ENCODE measurements at regions not wholly inside any gene's neighbourhood (a gene's known extent, or its start where the extent isn't known, plus 50 kb on each side); places are given as distances from the start of the nearest gene placed in this dataset.

DNA sequence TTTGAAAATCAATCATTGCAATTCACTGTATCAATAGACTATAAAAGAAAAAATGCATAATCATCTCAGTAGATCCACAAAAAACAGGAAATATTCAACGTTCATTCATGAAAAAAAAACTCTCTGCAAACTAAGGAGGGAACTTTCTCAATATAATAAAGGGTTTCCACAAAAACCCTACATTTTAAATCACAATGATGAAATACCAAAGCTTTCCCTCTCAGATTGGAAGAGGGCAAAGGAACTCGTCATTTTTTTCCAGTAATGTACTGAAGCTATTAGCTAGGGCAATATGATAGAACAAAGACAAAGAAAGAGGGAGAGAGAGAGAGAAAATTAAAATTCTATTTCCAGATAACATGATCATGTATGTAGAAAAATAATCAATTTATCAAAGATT lies 167.1 kb upstream of the RBMS1 start:
- no peaks in the 10 kb centered on the region for H3K9me3 Mint-ChIP-seq
- no peak overlapping the region for H3K27ac Mint-ChIP-seq
- no peaks in the 10 kb centered on the region for H3K36me3 Mint-ChIP-seq (ENCODE audit: low read depth)
- H3K27me3 Mint-ChIP-seq = peaks cover 3% of the 10 kb centered on the region
- intact Hi-C loops (cut with micrococcal nuclease) = no loop called here
- H3K4me1 Mint-ChIP-seq (ENCODE audit: low read depth) = peaks cover 30% of the 10 kb centered on the region
- no peak overlapping the region for H3K4me3 Mint-ChIP-seq

GRCh38 chr2:160664603-160665140 lies 171.1 kb upstream of the RBMS1 start:
- Mint-ChIP-seq H3K4me1 (ENCODE audit: low read depth) (peaks cover 36% of the 10 kb centered on the region), H3K36me3 (ENCODE audit: low read depth) (no peaks in the 10 kb centered on the region), H3K4me3 (no peak overlapping the region), H3K27me3 (no peaks in the 10 kb centered on the region), H3K9me3 (no peaks in the 10 kb centered on the region), H3K27ac (no peak overlapping the region)
- intact Hi-C loops (cut with micrococcal nuclease) = no loop called here

- Mint-ChIP-seq H3K9me3 (no peaks in the 10 kb centered on the region), H3K27me3 (no peaks in the 10 kb centered on the region), H3K4me1 (ENCODE audit: low read depth) (peaks cover 31% of the 10 kb centered on the region), H3K27ac (no peak overlapping the region), H3K4me3 (no peak overlapping the region), H3K36me3 (ENCODE audit: low read depth) (no peaks in the 10 kb centered on the region)
- intact Hi-C loops (cut with micrococcal nuclease) = no loop called here
Observed at GRCh38 chr2:160666154-160667060, 172.8 kb upstream of the RBMS1 start.

GRCh38 chr2:160667811-160668210 lies 174.2 kb upstream of the RBMS1 start:
- Mint-ChIP-seq H3K4me3 (no peak overlapping the region), H3K27me3 (no peaks in the 10 kb centered on the region), H3K9me3 (no peaks in the 10 kb centered on the region), H3K36me3 (ENCODE audit: low read depth) (no peaks in the 10 kb centered on the region), H3K27ac (no peak overlapping the region), H3K4me1 (ENCODE audit: low read depth) (peaks cover 31% of the 10 kb centered on the region)
- intact Hi-C loops (cut with micrococcal nuclease) = no loop called here

- Mint-ChIP-seq H3K27me3 (no peaks in the 10 kb centered on the region), H3K36me3 (ENCODE audit: low read depth) (no peaks in the 10 kb centered on the region), H3K9me3 (no peaks in the 10 kb centered on the region), H3K4me1 (ENCODE audit: low read depth) (peaks cover 19% of the 10 kb centered on the region), H3K27ac (no peak overlapping the region), H3K4me3 (no peak overlapping the region)
- intact Hi-C loops (cut with micrococcal nuclease) = no loop called here
Observed at GRCh38 chr2:160670618-160671017, 177.0 kb upstream of the RBMS1 start.

GRCh38 chr2:160672211-160672610 lies 178.6 kb upstream of the RBMS1 start:
- H3K4me1 Mint-ChIP-seq (ENCODE audit: low read depth) = peaks cover 4% of the 10 kb centered on the region
- no peaks in the 10 kb centered on the region for H3K9me3 Mint-ChIP-seq
- no peaks in the 10 kb centered on the region for H3K27me3 Mint-ChIP-seq
- intact Hi-C loops (cut with micrococcal nuclease) = no loop called here
- H3K4me3 Mint-ChIP-seq = no peak overlapping the region
- no peak overlapping the region for H3K27ac Mint-ChIP-seq
- H3K36me3 Mint-ChIP-seq (ENCODE audit: low read depth) = no peaks in the 10 kb centered on the region

DNA sequence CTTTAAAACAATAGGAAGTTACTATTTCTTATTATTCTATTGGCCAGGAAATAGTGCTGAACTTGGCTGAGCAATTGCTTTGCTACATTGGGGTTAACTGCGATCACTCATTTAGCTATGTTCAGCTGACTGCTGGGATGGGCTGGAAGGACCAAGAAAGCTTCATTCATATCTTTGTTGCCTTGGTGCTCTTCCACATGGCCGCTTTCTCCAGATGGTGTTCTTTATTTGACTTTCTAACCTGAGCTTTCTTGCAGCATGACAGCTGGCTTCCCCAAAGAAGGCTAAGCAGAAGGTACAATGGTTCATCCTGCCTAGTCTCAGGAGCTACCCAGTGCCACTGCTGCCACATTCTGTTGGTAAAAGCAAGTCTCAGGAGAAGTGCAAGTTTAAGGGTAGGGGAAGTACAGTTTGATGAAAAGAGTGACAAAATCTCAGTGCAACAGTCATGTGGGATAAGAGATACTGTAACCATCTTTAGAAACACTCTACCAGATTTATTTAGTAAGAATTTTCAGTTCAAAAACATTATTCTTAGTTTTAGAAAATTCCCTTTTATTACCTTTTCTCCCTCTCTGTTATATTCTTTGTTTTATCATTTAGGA lies 180.6 kb upstream of the RBMS1 start:
- Mint-ChIP-seq H3K27me3 (no peaks in the 10 kb centered on the region), H3K9me3 (no peaks in the 10 kb centered on the region), H3K4me3 (no peak overlapping the region), H3K4me1 (ENCODE audit: low read depth) (no peaks in the 10 kb centered on the region), H3K36me3 (ENCODE audit: low read depth) (no peaks in the 10 kb centered on the region), H3K27ac (no peak overlapping the region)
- intact Hi-C loops (cut with micrococcal nuclease) = no loop called here

- Mint-ChIP-seq H3K9me3 (peaks cover 9% of the 10 kb centered on the region), H3K27ac (no peak overlapping the region), H3K4me1 (ENCODE audit: low read depth) (no peaks in the 10 kb centered on the region), H3K27me3 (peaks cover 2% of the 10 kb centered on the region), H3K36me3 (ENCODE audit: low read depth) (no peaks in the 10 kb centered on the region), H3K4me3 (no peak overlapping the region)
- intact Hi-C loops (cut with micrococcal nuclease) = no loop called here
Observed at GRCh38 chr2:160679686-160680085, 186.1 kb upstream of the RBMS1 start.

DNA sequence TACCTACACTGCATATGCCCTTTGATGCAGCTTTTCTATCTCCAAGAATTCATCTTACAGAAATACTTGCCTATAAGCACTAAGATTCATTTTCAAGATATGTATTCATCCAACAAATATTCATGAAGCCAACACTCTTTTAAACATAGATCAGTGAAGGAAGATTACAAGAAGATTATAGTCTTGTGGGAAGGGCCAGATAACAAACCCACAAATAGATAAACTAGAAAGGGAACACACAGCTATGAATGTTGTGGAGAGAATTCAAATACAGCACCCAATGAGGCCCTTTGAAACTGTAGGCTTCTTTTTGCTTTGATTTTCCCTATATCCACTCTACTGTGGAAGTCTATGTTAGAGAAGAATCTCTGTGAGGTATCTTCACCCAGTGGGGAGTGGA lies 186.7 kb upstream of the RBMS1 start:
- H3K36me3 Mint-ChIP-seq (ENCODE audit: low read depth) = no peaks in the 10 kb centered on the region
- H3K4me1 Mint-ChIP-seq (ENCODE audit: low read depth) = no peaks in the 10 kb centered on the region
- H3K9me3 Mint-ChIP-seq = peaks cover 9% of the 10 kb centered on the region
- no peak overlapping the region for H3K27ac Mint-ChIP-seq
- H3K27me3 Mint-ChIP-seq = peaks cover 2% of the 10 kb centered on the region
- no peak overlapping the region for H3K4me3 Mint-ChIP-seq
- intact Hi-C loops (cut with micrococcal nuclease) = no loop called here

DNA sequence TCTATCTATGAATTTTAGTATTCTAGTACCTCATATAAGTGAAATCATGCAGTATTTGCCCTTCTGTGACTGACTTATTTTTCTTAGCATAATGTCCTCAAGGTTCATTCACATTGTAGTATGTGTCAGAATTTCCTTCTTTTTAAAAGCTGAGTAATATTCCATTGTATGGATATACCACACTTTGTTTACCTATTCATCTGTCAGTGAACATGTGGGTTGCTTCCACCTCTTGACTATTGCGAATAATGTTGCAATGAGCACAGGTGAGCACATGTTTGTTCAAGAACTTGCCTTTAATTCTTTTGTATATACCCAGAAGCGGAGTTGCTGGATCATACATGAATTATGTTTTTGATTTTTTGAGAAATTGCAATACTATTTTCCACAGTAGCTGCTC lies 187.4 kb upstream of the RBMS1 start:
- Mint-ChIP-seq H3K4me3 (no peak overlapping the region), H3K4me1 (ENCODE audit: low read depth) (no peaks in the 10 kb centered on the region), H3K9me3 (peaks cover 9% of the 10 kb centered on the region), H3K27me3 (peaks cover 2% of the 10 kb centered on the region), H3K27ac (no peak overlapping the region), H3K36me3 (ENCODE audit: low read depth) (no peaks in the 10 kb centered on the region)
- intact Hi-C loops (cut with micrococcal nuclease) = no loop called here

GRCh38 chr2:160683206-160683605 lies 189.6 kb upstream of the RBMS1 start:
- H3K9me3 Mint-ChIP-seq = peaks cover 9% of the 10 kb centered on the region

DNA sequence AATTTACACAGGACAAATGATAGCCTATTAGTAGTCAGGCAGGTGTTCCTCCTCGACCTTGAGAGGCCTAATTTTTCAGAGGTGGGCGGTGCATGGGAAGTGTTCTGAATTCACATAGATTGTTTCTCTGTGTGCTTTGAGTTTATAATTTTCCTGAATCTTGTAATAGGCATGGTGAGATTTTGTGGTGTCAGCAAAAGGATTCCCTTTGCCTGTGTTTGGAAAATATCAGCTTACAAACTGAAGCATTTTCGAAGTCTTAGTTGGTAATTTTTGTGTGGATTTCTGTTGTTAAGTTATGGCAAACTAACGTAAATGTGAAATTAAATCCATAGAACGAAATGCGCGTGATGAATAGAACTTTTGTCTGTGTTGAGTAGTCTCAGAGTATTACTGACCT lies 194.0 kb upstream of the RBMS1 start:
- no peaks in the 10 kb centered on the region for H3K9me3 Mint-ChIP-seq
- no peaks in the 10 kb centered on the region for H3K4me1 Mint-ChIP-seq (ENCODE audit: low read depth)
- peaks cover 2% of the 10 kb centered on the region for H3K27me3 Mint-ChIP-seq
- no peaks in the 10 kb centered on the region for H3K36me3 Mint-ChIP-seq (ENCODE audit: low read depth)
- H3K27ac Mint-ChIP-seq = no peak overlapping the region
- no peak overlapping the region for H3K4me3 Mint-ChIP-seq
- intact Hi-C loops (cut with micrococcal nuclease) = no loop called here

More at GRCh38 chr2:160683206-160683605, 189.6 kb upstream of the RBMS1 start:
- no peaks in the 10 kb centered on the region for H3K36me3 Mint-ChIP-seq (ENCODE audit: low read depth)
- H3K4me3 Mint-ChIP-seq = no peak overlapping the region
- peaks cover 2% of the 10 kb centered on the region for H3K27me3 Mint-ChIP-seq
- intact Hi-C loops (cut with micrococcal nuclease) = no loop called here
- no peak overlapping the region for H3K27ac Mint-ChIP-seq
- no peaks in the 10 kb centered on the region for H3K4me1 Mint-ChIP-seq (ENCODE audit: low read depth)

GRCh38 chr2:160689441-160689840 lies 195.8 kb upstream of the RBMS1 start:
- Mint-ChIP-seq H3K27me3 (no peaks in the 10 kb centered on the region), H3K4me3 (no peak overlapping the region), H3K9me3 (no peaks in the 10 kb centered on the region), H3K27ac (no peak overlapping the region), H3K4me1 (ENCODE audit: low read depth) (no peaks in the 10 kb centered on the region), H3K36me3 (ENCODE audit: low read depth) (no peaks in the 10 kb centered on the region)
- intact Hi-C loops (cut with micrococcal nuclease) = no loop called here

DNA sequence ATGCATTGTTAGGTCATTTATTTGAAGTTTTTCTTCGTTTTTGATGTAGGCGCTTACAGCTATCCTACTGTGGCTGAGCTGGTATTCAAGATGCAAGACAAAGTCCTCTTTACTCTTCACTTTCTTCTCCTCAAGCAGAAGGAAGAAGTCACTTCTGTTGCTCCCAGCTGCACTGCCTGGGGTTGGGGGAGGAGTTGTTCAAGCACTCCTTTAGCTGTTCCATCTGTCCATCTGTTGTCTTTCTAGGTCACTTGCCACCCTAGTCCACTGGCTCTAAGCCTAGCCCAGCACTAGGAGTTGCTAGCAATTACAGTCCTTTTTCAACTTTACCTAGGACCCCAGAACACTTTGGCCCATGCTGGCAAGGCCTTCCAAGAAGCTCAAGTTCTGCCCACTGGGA lies 200.6 kb upstream of the RBMS1 start:
- Mint-ChIP-seq H3K36me3 (ENCODE audit: low read depth) (no peaks in the 10 kb centered on the region), H3K4me1 (ENCODE audit: low read depth) (no peaks in the 10 kb centered on the region), H3K4me3 (no peak overlapping the region), H3K27me3 (no peaks in the 10 kb centered on the region), H3K27ac (no peak overlapping the region), H3K9me3 (no peaks in the 10 kb centered on the region)
- intact Hi-C loops (cut with micrococcal nuclease) = no loop called here

All from dendritic cell treated with granulocyte-macrophage colony-stimulating factor and Interleukin-4, amounts not matched to agents 40 ng/mL and 50 ng/mL, for 4 days (primary cell).